ENCODE measurements at regions not wholly inside any gene's neighbourhood (a gene's known extent, or its start where the extent isn't known, plus 50 kb on each side); places are given as distances from the start of the nearest gene placed in this dataset.

- TF ChIP-seq POLR2AphosphoS5 (IDR thresholded peaks at IDR 0.05; ENCODE audit: low read depth, low read length) (no peak), REST (IDR thresholded peaks at IDR 0.05; ENCODE audit: insufficient read depth in 1 of 2, low read depth in 2 of 2, low read length in 1 of 2) (no peak), CTCF (IDR thresholded peaks at IDR 0.05) (no peak), SIN3A (IDR thresholded peaks at IDR 0.05; ENCODE audit: borderline replicate concordance, insufficient read depth, low read depth, low read length) (no peak), TCF7L2 (IDR thresholded peaks at IDR 0.05; ENCODE audit: low read depth, low read length) (no peak)
Observed at GRCh38 chr10:44102726-44103255, 282.1 kb downstream of the CXCL12 start.
